ENCODE measurements at regions not wholly inside any gene's neighbourhood (a gene's known extent, or its start where the extent isn't known, plus 50 kb on each side); places are given as distances from the start of the nearest gene placed in this dataset.

- TF ChIP-seq CTCF (IDR thresholded peaks at IDR 0.05; ENCODE audit: control extremely low read depth in 1 of 3, insufficient read depth in 1 of 3, low read depth in 1 of 3, low read length in 3 of 3), result no peak
- no peak for TF ChIP-seq TBP (IDR thresholded peaks at IDR 0.05; ENCODE audit: low read depth, low read length)
- TF ChIP-seq EP300 (IDR thresholded peaks at IDR 0.05; ENCODE audit: borderline replicate concordance in 1 of 2, low read depth in 2 of 2, low read length in 2 of 2), result no peak
- TF ChIP-seq POLR2A (IDR thresholded peaks at IDR 0.05; ENCODE audit: control extremely low read depth in 1 of 2, low read depth in 2 of 2, low read length in 2 of 2), result no peak
- TF ChIP-seq RAD21 (IDR thresholded peaks at IDR 0.05 in 1 of 2, conservative IDR thresholded peaks at IDR 0.05 in 1 of 2; ENCODE audit: low read depth in 2 of 2, low read length in 2 of 2), result no peak
- no peak for TF ChIP-seq SRF (IDR thresholded peaks at IDR 0.05; ENCODE audit: low read depth, low read length)
- TF ChIP-seq RXRA (IDR thresholded peaks at IDR 0.05; ENCODE audit: insufficient read depth, low read depth, low read length), result no peak
- no peak for TF ChIP-seq MAFK (IDR thresholded peaks at IDR 0.05; ENCODE audit: low read depth, low read length)
Measured at GRCh38 chr7:46754140-46754720, 827.7 kb downstream of the TNS3 start.

All from H1 (cell line).